ENCODE measurements at regions not wholly inside any gene's neighbourhood (a gene's known extent, or its start where the extent isn't known, plus 50 kb on each side); places are given as distances from the start of the nearest gene placed in this dataset.

- TF ChIP-seq POLR2A (IDR thresholded peaks at IDR 0.05; ENCODE audit: low read depth, low read length) (no peak), CTCF (conservative IDR thresholded peaks at IDR 0.05; ENCODE audit: low read depth, low read length) (no peak), USF2 (IDR thresholded peaks at IDR 0.05; ENCODE audit: low read depth, low read length) (no peak)
These were observed 810.2 kb upstream of the NUDT12 start for GRCh38 chr5:104372796-104373195.

Data from IMR-90 (cell line).